Naive thymus-derived CD4-positive, alpha-beta T cell (primary cell): ENCODE measurements at regions not wholly inside any gene's neighbourhood (a gene's known extent, or its start where the extent isn't known, plus 50 kb on each side); places are given as distances from the start of the nearest gene placed in this dataset.
"Not testable (repeated sequence)": the region's sequence is repeated elsewhere in the genome, so short reads cannot be mapped to it uniquely, and the experiment has no call there.

ENCODE experiments used
- ATAC-seq: fragments of 150-1000 bp; cut with Tn5 transposase; 2 replicates; pipeline ENCODE4 v1.10.0; 2021; ENCODE audit warnings: mild to moderate bottlenecking, moderate library complexity
- CTCF ChIA-PET: fragments of 350-600 bp; sonication (Branson Sonifier 250); formaldehyde crosslinking; loops from one replicate; lab custom pipeline; 2021; ENCODE audit warnings: antibody characterized with exemption; lab: Charles Lee
- POLR2A ChIA-PET: fragments of 350-600 bp; sonication (Branson Sonifier 250); formaldehyde crosslinking; loops from one replicate; lab custom pipeline; 2021; ENCODE audit warnings: antibody characterized with exemption, inconsistent platforms; lab: Charles Lee
- DNase-seq, 9 donors: peaks; one replicate each; pipeline versions ENCODE4 v3.0.0 to v3.0.0-alpha.2; 2020 to 2022; ENCODE audit warnings: mixed read lengths in 1 of 9
- H3K27ac ChIP-seq: one replicate; pipeline ENCODE4 v1.7.0; 2013; ENCODE audit warnings: mild to moderate bottlenecking, low read depth, low read length, moderate library complexity
- H3K27me3 ChIP-seq, 2 donors: one replicate each; pipeline ENCODE4 v1.7.0; 2013; ENCODE audit warnings: low read length in 2 of 2, mild to moderate bottlenecking in 2 of 2, moderate library complexity in 2 of 2; ENCODE audit not compliant: control insufficient read depth in 2 of 2, insufficient read depth in 2 of 2
- H3K36me3 ChIP-seq, 3 experiments: 1 replicate in 2 of 3; 2 replicates in 1 of 3; pipeline ENCODE4 v1.7.0; 2013; ENCODE audit warnings: low read length in 3 of 3, mild to moderate bottlenecking in 3 of 3, moderate library complexity in 1 of 3; ENCODE audit not compliant: insufficient read depth in 3 of 3, control insufficient read depth in 2 of 3
- H3K4me1 ChIP-seq, 2 donors: one replicate each; pipeline ENCODE4 v1.7.0; 2013; ENCODE audit warnings: low read length in 2 of 2, mild to moderate bottlenecking in 2 of 2, moderate library complexity in 1 of 2; ENCODE audit not compliant: control insufficient read depth in 2 of 2, insufficient read depth in 2 of 2
- H3K4me3 ChIP-seq: 2 replicates; pipeline ENCODE4 v1.7.0; 2013; ENCODE audit warnings: mild to moderate bottlenecking, low read length
- H3K9me3 ChIP-seq, 3 experiments: 1 replicate in 2 of 3; 2 replicates in 1 of 3; pipeline ENCODE4 v1.7.0; 2013; ENCODE audit warnings: low read length in 3 of 3; ENCODE audit not compliant: control insufficient read depth in 2 of 3
- H3K27ac Mint-ChIP-seq, 9 donors: one replicate each; pipeline ENCODE4 v1.8.0; 2020 to 2022; ENCODE audit warnings: mixed read lengths in 9 of 9, mild to moderate bottlenecking in 8 of 9, moderate library complexity in 5 of 9, inconsistent platforms in 2 of 9
- H3K27me3 Mint-ChIP-seq, 5 donors: one replicate each; pipeline ENCODE4 v1.8.0; 2021 to 2022; ENCODE audit warnings: mixed read lengths in 5 of 5, mild to moderate bottlenecking in 1 of 5
- H3K36me3 Mint-ChIP-seq, 5 donors: one replicate each; pipeline ENCODE4 v1.8.0; 2020 to 2022; ENCODE audit warnings: mixed read lengths in 5 of 5, mild to moderate bottlenecking in 3 of 5, inconsistent platforms in 1 of 5
- H3K4me1 Mint-ChIP-seq, 7 donors: one replicate each; pipeline ENCODE4 v1.8.0; 2020 to 2022; ENCODE audit warnings: mixed read lengths in 7 of 7, mild to moderate bottlenecking in 3 of 7, inconsistent platforms in 1 of 7
- H3K4me3 Mint-ChIP-seq, 10 donors: one replicate each; pipeline ENCODE4 v1.8.0; 2020 to 2022; ENCODE audit warnings: mild to moderate bottlenecking in 10 of 10, mixed read lengths in 10 of 10, moderate library complexity in 6 of 10, inconsistent platforms in 2 of 10
- H3K9me3 Mint-ChIP-seq, 11 donors: one replicate each; pipeline ENCODE4 v1.8.0; 2020 to 2022; ENCODE audit warnings: mixed read lengths in 11 of 11, mild to moderate bottlenecking in 4 of 11, inconsistent platforms in 1 of 11, moderate library complexity in 1 of 11
- intact Hi-C, 2 donors: fragments of 100-400 bp; cut with micrococcal nuclease; formaldehyde crosslinking; loops; one replicate each; pipeline ENCODE4 v1.15.1; 2023

DNA sequence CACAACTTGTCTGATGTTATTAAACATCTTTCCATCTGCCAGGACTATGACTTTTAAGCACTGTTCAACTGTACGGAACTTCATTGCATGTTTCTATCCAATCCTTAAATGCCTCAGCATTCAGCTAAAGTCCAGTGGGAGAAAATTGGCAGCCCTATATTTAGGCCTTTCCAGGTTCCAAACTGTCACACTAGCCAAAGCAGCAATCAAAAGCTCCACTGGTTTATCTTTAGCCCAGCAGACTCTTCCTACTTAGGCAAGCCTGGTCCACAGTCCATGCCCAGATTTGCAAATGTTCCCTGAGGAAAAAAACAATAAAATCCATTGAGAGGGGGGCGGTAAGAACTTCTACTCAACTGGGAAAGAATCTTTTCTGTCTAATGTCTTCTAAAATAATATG, 349.1 kb upstream of the GJE1 start:
- Histone ChIP-seq H3K27ac (no peak overlapping the region), H3K27me3 (peaks cover 0 to 3% of the 10 kb centered on the region in 2 donors), H3K4me3 (no peak overlapping the region), H3K36me3 (no peaks in the 10 kb centered on the region), H3K9me3 (no peaks in the 10 kb centered on the region), H3K4me1 (no peaks in the 10 kb centered on the region)
- H3K27me3 Mint-ChIP-seq = peaks cover 0 to 5% (median 0%) of the 10 kb centered on the region in 5 donors
- H3K4me3 Mint-ChIP-seq = no peak overlapping the region
- DNase-seq = no peak
- peaks cover 0 to 3% (median 0%) of the 10 kb centered on the region in 7 donors for H3K4me1 Mint-ChIP-seq
- peaks cover 0 to 3% (median 0%) of the 10 kb centered on the region in 11 donors for H3K9me3 Mint-ChIP-seq
- POLR2A ChIA-PET = no interaction called here
- intact Hi-C loops = no loop called here
- no peaks in the 10 kb centered on the region for H3K36me3 Mint-ChIP-seq
- ATAC-seq = no peak
- CTCF ChIA-PET = no interaction called here
- no peak overlapping the region for H3K27ac Mint-ChIP-seq

DNA sequence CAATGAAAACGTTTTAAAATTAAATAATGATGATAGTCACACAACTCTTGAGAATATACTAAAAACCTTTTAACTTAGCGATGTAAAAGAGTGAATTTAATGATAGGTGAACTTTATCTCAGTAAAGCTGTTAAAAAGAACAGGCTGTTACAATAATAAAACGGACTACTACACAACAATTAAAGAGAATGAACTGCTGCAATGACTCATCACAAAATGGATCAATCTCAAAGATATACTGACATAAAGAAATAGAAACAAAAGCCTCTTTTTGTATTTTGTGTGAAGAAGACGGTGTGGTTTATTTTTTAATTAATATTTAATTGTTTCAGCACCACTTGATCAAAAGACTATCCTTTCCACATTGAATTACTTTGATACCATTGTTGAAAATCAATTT, 352.4 kb upstream of the GJE1 start:
- Histone ChIP-seq H3K4me1 (no peaks in the 10 kb centered on the region), H3K27me3 (no peaks in the 10 kb centered on the region), H3K27ac (no peak overlapping the region), H3K36me3 (no peaks in the 10 kb centered on the region), H3K9me3 (no peaks in the 10 kb centered on the region), H3K4me3 (no peak overlapping the region)
- no peak overlapping the region for H3K4me3 Mint-ChIP-seq
- intact Hi-C loops = no loop called here
- ATAC-seq (no peak), DNase-seq (no peak)
- ChIA-PET CTCF (no interaction called here), POLR2A (no interaction called here)
- H3K27ac Mint-ChIP-seq = no peak overlapping the region
- H3K4me1 Mint-ChIP-seq = no peaks in the 10 kb centered on the region
- no peaks in the 10 kb centered on the region for H3K27me3 Mint-ChIP-seq
- no peaks in the 10 kb centered on the region for H3K36me3 Mint-ChIP-seq
- H3K9me3 Mint-ChIP-seq = no peaks in the 10 kb centered on the region

DNA sequence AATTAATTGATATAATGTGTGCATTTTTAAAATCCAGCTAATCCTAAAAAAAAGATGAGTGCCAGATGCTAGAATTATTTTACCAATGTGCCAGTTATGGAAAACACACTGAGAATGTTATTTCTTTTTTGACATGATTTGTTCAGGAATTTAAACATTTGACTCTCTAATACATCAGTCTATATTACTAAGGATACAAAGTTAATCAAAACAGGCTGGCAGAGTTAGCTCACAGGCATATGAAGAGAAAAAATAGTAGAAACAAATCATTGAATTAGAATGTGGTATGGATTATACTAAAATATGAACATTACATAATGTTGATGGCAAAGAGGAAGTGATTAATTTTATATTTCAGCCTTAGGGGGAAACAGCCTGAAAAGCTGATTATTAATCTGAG, 368.3 kb upstream of the GJE1 start:
- POLR2A ChIA-PET = no interaction called here
- Histone ChIP-seq H3K4me1 (no peaks in the 10 kb centered on the region), H3K9me3 (no peaks in the 10 kb centered on the region), H3K27me3 (no peaks in the 10 kb centered on the region), H3K4me3 (no peak overlapping the region), H3K36me3 (no peaks in the 10 kb centered on the region), H3K27ac (no peak overlapping the region)
- no peaks in the 10 kb centered on the region for H3K4me1 Mint-ChIP-seq
- intact Hi-C loops = no loop called here
- peaks cover 0 to 6% (median 0%) of the 10 kb centered on the region in 11 donors for H3K9me3 Mint-ChIP-seq
- H3K36me3 Mint-ChIP-seq = no peaks in the 10 kb centered on the region
- no peak overlapping the region for H3K27ac Mint-ChIP-seq
- no peak overlapping the region for H3K4me3 Mint-ChIP-seq
- peaks cover 0 to 5% (median 0%) of the 10 kb centered on the region in 5 donors for H3K27me3 Mint-ChIP-seq
- DNase-seq = no peak
- ATAC-seq = no peak
- CTCF ChIA-PET = no interaction called here

DNA sequence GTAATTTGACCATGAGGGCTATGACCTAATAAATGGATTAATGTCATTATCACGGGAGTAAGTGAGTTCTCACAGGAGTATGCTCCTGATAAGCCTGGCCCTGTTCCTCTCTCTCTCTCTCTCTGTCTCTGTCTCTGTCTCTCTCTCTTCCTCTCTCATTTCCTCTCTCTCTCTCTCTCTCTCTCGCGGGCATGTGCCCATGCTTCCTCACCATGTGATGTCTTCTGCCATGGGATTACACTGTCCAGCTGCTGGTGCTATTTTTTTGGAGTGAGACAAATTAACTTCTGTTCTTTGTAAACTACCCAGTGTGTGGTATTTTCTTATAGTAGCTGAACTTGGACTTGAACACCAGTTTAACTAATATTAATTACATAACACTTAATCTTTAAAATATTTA, 374.3 kb upstream of the GJE1 start:
- no peaks in the 10 kb centered on the region for H3K4me1 Mint-ChIP-seq
- no peak overlapping the region for H3K27ac Mint-ChIP-seq
- CTCF ChIA-PET = no interaction called here
- H3K27me3 Mint-ChIP-seq = peaks cover 0 to 5% (median 0%) of the 10 kb centered on the region in 5 donors
- H3K9me3 ChIP-seq = no peaks in the 10 kb centered on the region
- H3K4me3 Mint-ChIP-seq = no peak overlapping the region
- no peaks in the 10 kb centered on the region for H3K36me3 ChIP-seq
- H3K4me3 ChIP-seq = no peak overlapping the region
- peaks cover 0 to 3% of the 10 kb centered on the region in 2 donors for H3K4me1 ChIP-seq
- DNase-seq (no peak), ATAC-seq (no peak)
- H3K36me3 Mint-ChIP-seq = no peaks in the 10 kb centered on the region
- POLR2A ChIA-PET = no interaction called here
- peaks cover 0 to 9% (median 0%) of the 10 kb centered on the region in 11 donors for H3K9me3 Mint-ChIP-seq
- intact Hi-C loops = no loop called here
- no peak overlapping the region for H3K27ac ChIP-seq
- H3K27me3 ChIP-seq = no peaks in the 10 kb centered on the region

DNA sequence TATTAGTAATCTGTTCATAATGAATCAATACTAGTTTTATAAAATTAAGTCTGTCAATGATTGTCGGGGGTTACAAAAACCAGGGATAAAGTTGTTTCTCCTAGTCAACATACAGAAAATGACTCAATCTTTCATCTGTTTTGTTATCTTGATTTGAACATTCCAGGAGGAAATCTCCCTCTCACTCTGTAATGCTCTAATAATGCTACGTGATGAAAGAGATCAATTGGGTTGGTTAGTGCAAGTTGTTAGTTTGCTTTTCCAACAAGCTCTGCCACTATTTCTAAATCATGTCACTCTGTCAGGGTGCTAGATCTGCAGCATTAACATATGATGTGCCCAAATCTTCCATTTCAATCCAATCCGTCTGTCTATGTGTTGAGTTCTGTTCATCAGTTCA, 379.5 kb upstream of the GJE1 start:
- intact Hi-C loops = no loop called here
- no peaks in the 10 kb centered on the region for H3K9me3 ChIP-seq
- no peak overlapping the region for H3K4me3 Mint-ChIP-seq
- no peaks in the 10 kb centered on the region for H3K4me1 Mint-ChIP-seq
- ChIA-PET POLR2A (no interaction called here), CTCF (no interaction called here)
- H3K27me3 Mint-ChIP-seq = no peaks in the 10 kb centered on the region
- ATAC-seq (no peak), DNase-seq (no peak)
- H3K4me1 ChIP-seq = peaks cover 0 to 3% of the 10 kb centered on the region in 2 donors
- no peak overlapping the region for H3K4me3 ChIP-seq
- H3K27me3 ChIP-seq = no peaks in the 10 kb centered on the region
- no peak overlapping the region for H3K27ac Mint-ChIP-seq
- H3K9me3 Mint-ChIP-seq = peaks cover 0 to 6% (median 0%) of the 10 kb centered on the region in 11 donors
- H3K36me3 Mint-ChIP-seq = no peaks in the 10 kb centered on the region
- H3K27ac ChIP-seq = no peak overlapping the region
- H3K36me3 ChIP-seq = no peaks in the 10 kb centered on the region

DNA sequence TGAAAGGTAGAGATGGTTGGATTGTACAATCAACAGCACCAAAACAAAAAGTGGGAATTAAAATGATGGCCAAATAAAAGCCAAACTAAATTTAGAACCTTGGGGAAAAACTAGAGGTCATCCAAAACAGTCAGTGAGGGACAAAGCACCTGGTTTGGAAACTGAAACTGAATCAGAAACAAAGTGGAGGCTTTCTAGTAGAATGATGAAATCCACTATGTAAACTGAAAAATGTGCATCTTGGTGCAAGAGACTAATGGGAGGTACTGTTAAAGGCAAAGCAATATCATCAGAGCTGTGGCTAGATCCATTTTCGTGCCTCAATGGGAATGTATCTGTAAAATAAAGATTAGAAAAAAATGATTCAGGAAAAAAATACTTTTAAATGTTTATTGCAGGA, 380.0 kb upstream of the GJE1 start:
- CTCF ChIA-PET = no interaction called here
- no peaks in the 10 kb centered on the region for H3K27me3 ChIP-seq
- no peak overlapping the region for H3K27ac Mint-ChIP-seq
- peaks cover 0 to 3% of the 10 kb centered on the region in 2 donors for H3K4me1 ChIP-seq
- no peaks in the 10 kb centered on the region for H3K36me3 Mint-ChIP-seq
- no peaks in the 10 kb centered on the region for H3K27me3 Mint-ChIP-seq
- no peaks in the 10 kb centered on the region for H3K9me3 ChIP-seq
- no peaks in the 10 kb centered on the region for H3K4me1 Mint-ChIP-seq
- DNase-seq (no peak), ATAC-seq (no peak)
- H3K27ac ChIP-seq = no peak overlapping the region
- no peaks in the 10 kb centered on the region for H3K36me3 ChIP-seq
- H3K4me3 Mint-ChIP-seq = no peak overlapping the region
- POLR2A ChIA-PET = no interaction called here
- no peak overlapping the region for H3K4me3 ChIP-seq
- H3K9me3 Mint-ChIP-seq = peaks cover 0 to 6% (median 0%) of the 10 kb centered on the region in 11 donors
- intact Hi-C loops = no loop called here

DNA sequence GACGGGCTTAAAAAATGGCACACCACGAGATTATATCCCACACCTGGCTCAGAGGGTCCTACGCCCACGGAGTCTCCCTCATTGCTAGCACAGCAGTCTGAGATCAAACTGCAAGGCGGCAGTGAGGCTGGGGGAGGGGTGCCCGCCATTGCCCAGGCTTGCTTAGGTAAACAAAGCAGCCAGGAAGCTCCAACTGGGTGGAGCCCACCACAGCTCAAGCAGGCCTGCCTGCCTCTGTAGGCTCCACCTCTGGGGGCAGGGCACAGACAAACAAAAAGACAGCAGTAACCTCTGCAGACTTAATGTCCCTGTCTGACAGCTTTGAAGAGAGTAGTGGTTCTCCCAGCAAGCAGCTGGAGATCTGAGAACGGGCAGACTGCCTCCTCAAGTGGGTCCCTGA, 386.4 kb upstream of the GJE1 start:
- ATAC-seq = not testable (repeated sequence)

More for the DNA sequence above, 386.4 kb upstream of the GJE1 start:
- H3K27me3 Mint-ChIP-seq, H3K4me1 ChIP-seq, DNase-seq, H3K9me3 Mint-ChIP-seq, H3K27ac ChIP-seq, H3K27me3 ChIP-seq, H3K27ac Mint-ChIP-seq, H3K36me3 Mint-ChIP-seq, POLR2A ChIA-PET, H3K36me3 ChIP-seq, H3K4me1 Mint-ChIP-seq, intact Hi-C loops, H3K4me3 Mint-ChIP-seq, H3K9me3 ChIP-seq, H3K4me3 ChIP-seq: not testable (repeated sequence)
- CTCF ChIA-PET = interaction anchor here (0.5 kb wide), 1 partner anchor 302 kb away, joined by 3 read pairs; no protein-coding TSS in a partner anchor
